ENCODE measurements at regions not wholly inside any gene's neighbourhood (a gene's known extent, or its start where the extent isn't known, plus 50 kb on each side); places are given as distances from the start of the nearest gene placed in this dataset.

- H3K79me2 ChIP-seq (ENCODE audit: control insufficient read depth, insufficient read depth, low read length), result no peaks in the 10 kb centered on the region
- no peak overlapping the region for H3K27ac ChIP-seq (ENCODE audit: control insufficient read depth, insufficient read depth, low read length)
- H3K4me3 ChIP-seq (ENCODE audit: control insufficient read depth in 2 of 3, extremely low read depth in 1 of 3, insufficient read depth in 2 of 3, low read depth in 1 of 3, low read length in 3 of 3), result no peak overlapping the region
- dilution Hi-C loops (cut with MboI; ENCODE audit: extremely low pct_ligation_motif_present, low sequenced_read_pairs), result no loop called here
- H3K4me2 ChIP-seq (ENCODE audit: control insufficient read depth, extremely low read depth, insufficient read depth, low read depth, low read length), result no peak overlapping the region
- no peak overlapping the region for H2AFZ ChIP-seq (ENCODE audit: control insufficient read depth, low read length)
- H3K27me3 ChIP-seq (ENCODE audit: control insufficient read depth, extremely low read depth, insufficient read depth, low read length), result no peaks in the 10 kb centered on the region
- no peaks in the 10 kb centered on the region for H3K9me3 ChIP-seq (ENCODE audit: control insufficient read depth, low read depth, low read length)
- H3K9me1 ChIP-seq (ENCODE audit: control insufficient read depth, extremely low read depth, insufficient read depth, low read length), result no peaks in the 10 kb centered on the region
- no peaks in the 10 kb centered on the region for H3K4me1 ChIP-seq (ENCODE audit: control insufficient read depth, extremely low read depth, insufficient read depth, low read length)
- DNase-seq (ENCODE audit: low read depth, low spot score) (no peak), FAIRE-seq (peak; percentile 26)
- no peak overlapping the region for H3K9ac ChIP-seq (ENCODE audit: control insufficient read depth, extremely low read depth, insufficient read depth, low read length)
- no peak for TF ChIP-seq EZH2 (IDR thresholded peaks at IDR 0.05; ENCODE audit: low read length)
- no peaks in the 10 kb centered on the region for H3K36me3 ChIP-seq (ENCODE audit: control insufficient read depth in 2 of 2, extremely low read depth in 1 of 2, insufficient read depth in 2 of 2, low read length in 2 of 2)
- no peaks in the 10 kb centered on the region for H4K20me1 ChIP-seq (ENCODE audit: control insufficient read depth, extremely low read depth, insufficient read depth, low read length)
Measured at GRCh38 chr4:123077330-123077729, 154.9 kb upstream of the NUDT6 start.

- DNase-seq (ENCODE audit: low read depth, low spot score) (no peak), FAIRE-seq (no peak)
- no peak overlapping the region for H3K9ac ChIP-seq (ENCODE audit: control insufficient read depth, extremely low read depth, insufficient read depth, low read length)
- no peaks in the 10 kb centered on the region for H3K9me3 ChIP-seq (ENCODE audit: control insufficient read depth, low read depth, low read length)
- no peak overlapping the region for H2AFZ ChIP-seq (ENCODE audit: control insufficient read depth, low read length)
- no peak overlapping the region for H3K4me2 ChIP-seq (ENCODE audit: control insufficient read depth, extremely low read depth, insufficient read depth, low read depth, low read length)
- H4K20me1 ChIP-seq (ENCODE audit: control insufficient read depth, extremely low read depth, insufficient read depth, low read length), result no peaks in the 10 kb centered on the region
- H3K4me1 ChIP-seq (ENCODE audit: control insufficient read depth, extremely low read depth, insufficient read depth, low read length), result no peaks in the 10 kb centered on the region
- no peaks in the 10 kb centered on the region for H3K36me3 ChIP-seq (ENCODE audit: control insufficient read depth in 2 of 2, extremely low read depth in 1 of 2, insufficient read depth in 2 of 2, low read length in 2 of 2)
- no peak overlapping the region for H3K4me3 ChIP-seq (ENCODE audit: control insufficient read depth in 2 of 3, extremely low read depth in 1 of 3, insufficient read depth in 2 of 3, low read depth in 1 of 3, low read length in 3 of 3)
- dilution Hi-C loops (cut with MboI; ENCODE audit: extremely low pct_ligation_motif_present, low sequenced_read_pairs), result no loop called here
- H3K79me2 ChIP-seq (ENCODE audit: control insufficient read depth, insufficient read depth, low read length), result no peaks in the 10 kb centered on the region
- TF ChIP-seq CTCF (optimal IDR thresholded peaks at IDR 0.05 in 1 of 3, IDR thresholded peaks at IDR 0.05 in 1 of 3, conservative IDR thresholded peaks at IDR 0.05 in 1 of 3; ENCODE audit: extremely low read depth in 1 of 3, insufficient read depth in 2 of 3, low read length in 3 of 3), result no peak
- no peak for TF ChIP-seq EZH2 (IDR thresholded peaks at IDR 0.05; ENCODE audit: low read length)
- no peaks in the 10 kb centered on the region for H3K27me3 ChIP-seq (ENCODE audit: control insufficient read depth, extremely low read depth, insufficient read depth, low read length)
- H3K27ac ChIP-seq (ENCODE audit: control insufficient read depth, insufficient read depth, low read length), result no peak overlapping the region
- no peaks in the 10 kb centered on the region for H3K9me1 ChIP-seq (ENCODE audit: control insufficient read depth, extremely low read depth, insufficient read depth, low read length)
Measured at GRCh38 chr4:123081971-123082370, 159.6 kb upstream of the NUDT6 start.

GRCh38 chr4:123083646-123084045, 161.2 kb upstream of the NUDT6 start:
- TF ChIP-seq EZH2 (IDR thresholded peaks at IDR 0.05; ENCODE audit: low read length), result no peak
- no peak for TF ChIP-seq CTCF (optimal IDR thresholded peaks at IDR 0.05 in 1 of 3, IDR thresholded peaks at IDR 0.05 in 1 of 3, conservative IDR thresholded peaks at IDR 0.05 in 1 of 3; ENCODE audit: extremely low read depth in 1 of 3, insufficient read depth in 2 of 3, low read length in 3 of 3)
- FAIRE-seq (no peak), DNase-seq (ENCODE audit: low read depth, low spot score) (no peak)
- H3K4me3 ChIP-seq (ENCODE audit: control insufficient read depth in 2 of 3, extremely low read depth in 1 of 3, insufficient read depth in 2 of 3, low read depth in 1 of 3, low read length in 3 of 3), result no peak overlapping the region
- no peaks in the 10 kb centered on the region for H3K9me3 ChIP-seq (ENCODE audit: control insufficient read depth, low read depth, low read length)
- no peaks in the 10 kb centered on the region for H4K20me1 ChIP-seq (ENCODE audit: control insufficient read depth, extremely low read depth, insufficient read depth, low read length)
- no peaks in the 10 kb centered on the region for H3K27me3 ChIP-seq (ENCODE audit: control insufficient read depth, extremely low read depth, insufficient read depth, low read length)
- H3K4me2 ChIP-seq (ENCODE audit: control insufficient read depth, extremely low read depth, insufficient read depth, low read depth, low read length), result no peak overlapping the region
- H3K9ac ChIP-seq (ENCODE audit: control insufficient read depth, extremely low read depth, insufficient read depth, low read length), result no peak overlapping the region
- H3K79me2 ChIP-seq (ENCODE audit: control insufficient read depth, insufficient read depth, low read length), result no peaks in the 10 kb centered on the region
- no peak overlapping the region for H3K27ac ChIP-seq (ENCODE audit: control insufficient read depth, insufficient read depth, low read length)
- dilution Hi-C loops (cut with MboI; ENCODE audit: extremely low pct_ligation_motif_present, low sequenced_read_pairs), result no loop called here
- no peak overlapping the region for H2AFZ ChIP-seq (ENCODE audit: control insufficient read depth, low read length)
- H3K4me1 ChIP-seq (ENCODE audit: control insufficient read depth, extremely low read depth, insufficient read depth, low read length), result no peaks in the 10 kb centered on the region
- H3K9me1 ChIP-seq (ENCODE audit: control insufficient read depth, extremely low read depth, insufficient read depth, low read length), result no peaks in the 10 kb centered on the region
- H3K36me3 ChIP-seq (ENCODE audit: control insufficient read depth in 2 of 2, extremely low read depth in 1 of 2, insufficient read depth in 2 of 2, low read length in 2 of 2), result no peaks in the 10 kb centered on the region

Measured in keratinocyte (primary cell).